NCI-H345 treated with DMSO at 0.1 percent for 48 hours (cell line): ENCODE measurements at regions not wholly inside any gene's neighbourhood (a gene's known extent, or its start where the extent isn't known, plus 50 kb on each side); places are given as distances from the start of the nearest gene placed in this dataset.
A peak's percentile ranks its signal among the peaks of the same experiment; 100 is the strongest.

Experiments used
- DNase-seq: peaks from one replicate; lab custom pipeline; 2025; ENCODE audit not compliant: unreplicated experiment; lab: John Stamatoyannopoulos, UW

DNA sequence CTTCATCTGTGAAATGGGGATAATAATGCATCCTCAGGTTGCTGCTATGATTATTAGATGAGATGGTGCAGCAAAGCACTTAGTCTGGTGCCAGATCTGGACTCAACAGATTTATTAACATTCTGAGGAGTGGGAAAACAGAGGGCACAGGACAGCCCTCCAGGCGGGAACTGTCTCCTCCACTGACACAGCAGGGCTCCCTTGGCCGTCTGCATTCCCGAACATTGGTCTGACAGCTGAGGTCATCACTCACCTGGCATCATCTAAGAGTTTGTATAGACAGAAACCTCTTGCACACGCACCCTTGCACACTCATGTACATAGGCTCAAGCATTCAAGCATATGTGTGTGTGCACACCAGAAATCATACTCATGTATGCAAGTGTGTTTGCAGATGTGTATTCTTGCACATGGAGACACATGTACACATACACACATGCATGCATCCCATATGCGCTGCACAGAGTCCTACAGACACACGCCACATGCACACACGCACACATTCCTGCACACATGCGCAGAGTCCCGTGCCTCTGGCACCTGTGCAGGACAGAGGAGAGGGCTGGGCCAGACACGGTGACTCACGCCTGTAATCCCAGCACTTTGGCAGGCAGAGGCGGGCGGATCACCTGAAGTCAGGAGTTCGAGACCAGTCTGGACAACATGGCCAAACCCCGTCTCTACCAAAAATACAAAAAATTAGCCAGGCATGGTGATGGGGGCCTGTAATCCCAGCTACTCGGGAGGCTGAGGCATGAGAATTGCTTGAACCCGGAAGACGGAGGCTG is 173.3 kb upstream of the GLI2 start:
- DNase-seq: no peak

DNA sequence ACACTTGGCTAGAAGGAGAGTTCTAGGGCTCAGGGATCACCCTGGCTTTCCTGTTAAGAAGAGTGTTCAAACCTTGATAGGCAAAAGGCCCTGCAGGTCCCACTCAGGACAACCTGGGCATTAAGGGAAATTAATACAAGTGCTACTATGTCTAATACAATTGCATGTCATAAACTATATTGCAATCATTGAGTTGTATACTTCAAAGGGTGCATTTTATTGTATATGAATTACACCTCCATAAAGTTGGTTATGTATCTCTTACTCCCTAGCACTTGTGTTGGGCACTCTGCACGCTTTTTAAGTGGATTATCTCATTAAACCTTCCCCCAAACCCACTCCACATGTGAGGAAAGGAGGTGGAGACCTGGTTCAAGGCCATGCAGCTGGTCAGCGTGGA is 172.1 kb upstream of the GLI2 start:
- DNase-seq: no peak

DNA sequence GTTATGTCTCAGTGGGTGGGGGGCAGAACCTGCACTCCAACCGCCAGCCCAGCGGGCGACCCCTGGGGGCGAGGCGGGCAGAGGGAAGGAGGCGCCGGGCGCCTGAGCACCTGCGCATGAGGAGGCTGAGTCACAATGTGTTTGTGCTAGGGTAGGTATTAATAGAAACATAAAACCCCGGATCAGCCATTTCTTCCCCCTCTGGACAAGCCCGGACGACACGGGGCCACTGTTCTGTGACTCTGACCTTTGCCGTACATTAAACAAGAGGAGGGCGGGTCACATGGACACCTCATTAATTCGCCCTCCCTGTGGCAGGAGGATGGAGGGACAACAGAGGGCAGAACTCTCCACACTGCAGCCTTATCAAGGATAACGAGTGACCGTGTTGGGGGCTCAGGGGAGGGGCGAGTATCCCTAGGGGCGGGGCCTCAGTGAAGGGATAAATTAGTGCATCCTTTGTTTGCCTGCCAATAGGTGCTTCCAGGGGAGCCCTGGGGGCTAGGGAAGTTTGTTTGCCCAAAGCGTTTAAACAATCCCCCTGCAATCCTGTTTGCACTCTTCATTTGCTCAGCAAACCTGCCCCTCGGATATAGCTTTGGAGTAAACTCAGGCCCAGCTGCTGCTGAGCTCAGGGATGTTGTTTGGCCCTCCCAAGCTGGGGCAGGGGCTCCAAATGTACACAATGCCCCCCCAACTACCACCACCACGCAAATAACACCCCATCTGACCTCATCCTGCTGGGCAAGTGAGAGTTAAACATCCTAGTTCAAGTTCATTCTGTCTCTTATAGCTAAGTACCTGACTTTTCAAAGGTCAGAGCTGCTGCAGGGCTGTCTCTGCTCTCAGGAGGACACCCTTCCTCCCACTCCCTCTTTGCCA is 171.2 kb upstream of the GLI2 start:
- peak; percentile 86 for DNase-seq

DNA sequence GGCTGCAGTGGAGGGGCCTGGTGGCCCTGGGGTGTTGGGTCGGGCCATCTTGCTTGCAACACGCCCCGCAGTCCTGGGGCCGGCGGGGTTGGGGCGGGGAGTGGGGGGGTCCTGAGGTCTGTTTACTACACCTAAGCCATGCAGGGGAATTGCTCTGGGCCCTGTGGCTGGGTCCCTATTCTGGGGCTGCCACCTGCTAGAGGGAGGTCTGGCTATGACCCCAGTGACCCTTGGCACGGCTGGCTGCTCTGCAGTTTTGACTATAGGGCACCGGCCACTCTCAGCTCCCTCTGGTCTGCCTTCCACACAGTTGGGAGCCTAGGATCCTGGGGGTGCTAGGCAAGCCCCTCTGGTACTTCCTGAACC is 170.6 kb upstream of the GLI2 start:
- DNase-seq: no peak

DNA sequence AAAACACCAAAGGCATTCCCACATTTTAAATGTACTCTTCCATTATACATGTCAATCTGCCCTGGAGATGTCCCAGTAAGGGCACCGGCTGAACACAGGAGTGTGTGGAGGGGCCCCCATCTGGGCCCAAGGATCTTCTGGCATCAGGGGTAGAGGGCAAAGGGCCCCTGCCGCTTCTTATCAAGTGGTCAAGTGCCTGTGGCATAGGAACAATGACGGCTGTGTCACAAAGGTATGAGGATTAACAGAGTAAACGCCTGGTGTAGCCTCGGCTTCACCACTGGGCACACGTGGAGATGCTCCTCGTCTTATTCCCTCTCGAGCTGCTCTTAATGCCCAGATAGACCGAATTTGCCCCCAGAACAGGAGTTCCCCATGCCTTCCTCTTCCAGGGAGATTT is 169.7 kb upstream of the GLI2 start:
- DNase-seq: no peak

DNA sequence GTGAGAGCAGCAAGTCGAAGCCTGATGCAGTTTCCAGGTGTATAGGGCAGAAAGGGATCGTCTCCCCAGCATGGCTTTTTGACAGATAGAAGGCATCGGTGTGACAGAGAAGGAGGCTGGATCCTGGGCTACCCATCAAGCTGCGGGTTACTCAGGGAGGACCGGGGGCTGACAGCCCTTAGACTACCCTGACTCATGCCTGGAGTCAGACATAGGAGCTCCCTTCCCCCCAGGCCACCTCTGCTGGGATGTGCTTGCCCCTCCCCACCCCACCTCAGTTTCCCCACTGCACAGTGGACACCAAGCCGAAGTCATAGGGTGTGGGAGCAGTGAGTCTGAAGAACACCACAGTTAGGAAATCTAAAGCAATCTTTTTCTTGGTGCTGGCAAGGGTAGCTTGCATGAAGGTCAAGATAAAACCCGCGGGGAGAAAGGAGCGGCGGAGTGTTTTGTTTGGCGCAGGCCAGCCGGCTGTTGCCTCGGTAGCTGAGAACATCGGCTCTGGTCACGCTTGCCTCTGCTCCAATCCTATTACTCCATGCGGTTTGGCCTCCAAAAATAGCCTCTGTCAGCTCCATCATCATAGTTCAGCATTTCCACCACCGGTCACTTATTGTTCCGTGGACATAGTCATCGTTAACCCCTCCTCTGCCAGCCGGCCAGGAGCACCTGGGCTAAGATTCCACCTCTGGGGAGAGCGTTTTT is 169.2 kb upstream of the GLI2 start:
- DNase-seq: no peak

DNA sequence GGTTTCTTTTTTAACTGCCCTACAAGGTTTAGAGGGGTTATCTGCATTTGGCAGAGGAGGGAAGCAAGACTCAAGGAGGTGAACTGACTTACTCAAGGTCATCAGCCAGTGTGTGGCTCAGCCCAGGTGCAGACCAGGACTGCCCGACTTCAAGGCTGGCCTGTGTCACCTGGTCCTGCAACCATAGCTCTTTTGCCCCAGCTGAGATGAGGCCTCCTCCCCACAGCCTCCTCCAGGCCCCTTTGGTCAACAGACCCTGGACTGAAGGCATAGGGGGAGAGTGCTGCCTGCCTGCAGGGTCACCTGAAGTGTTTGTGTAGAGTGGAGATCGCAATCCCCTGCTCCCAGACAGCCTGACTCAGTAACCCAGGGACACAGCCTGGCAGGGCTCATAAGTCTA is 168.5 kb upstream of the GLI2 start:
- DNase-seq: no peak

DNA sequence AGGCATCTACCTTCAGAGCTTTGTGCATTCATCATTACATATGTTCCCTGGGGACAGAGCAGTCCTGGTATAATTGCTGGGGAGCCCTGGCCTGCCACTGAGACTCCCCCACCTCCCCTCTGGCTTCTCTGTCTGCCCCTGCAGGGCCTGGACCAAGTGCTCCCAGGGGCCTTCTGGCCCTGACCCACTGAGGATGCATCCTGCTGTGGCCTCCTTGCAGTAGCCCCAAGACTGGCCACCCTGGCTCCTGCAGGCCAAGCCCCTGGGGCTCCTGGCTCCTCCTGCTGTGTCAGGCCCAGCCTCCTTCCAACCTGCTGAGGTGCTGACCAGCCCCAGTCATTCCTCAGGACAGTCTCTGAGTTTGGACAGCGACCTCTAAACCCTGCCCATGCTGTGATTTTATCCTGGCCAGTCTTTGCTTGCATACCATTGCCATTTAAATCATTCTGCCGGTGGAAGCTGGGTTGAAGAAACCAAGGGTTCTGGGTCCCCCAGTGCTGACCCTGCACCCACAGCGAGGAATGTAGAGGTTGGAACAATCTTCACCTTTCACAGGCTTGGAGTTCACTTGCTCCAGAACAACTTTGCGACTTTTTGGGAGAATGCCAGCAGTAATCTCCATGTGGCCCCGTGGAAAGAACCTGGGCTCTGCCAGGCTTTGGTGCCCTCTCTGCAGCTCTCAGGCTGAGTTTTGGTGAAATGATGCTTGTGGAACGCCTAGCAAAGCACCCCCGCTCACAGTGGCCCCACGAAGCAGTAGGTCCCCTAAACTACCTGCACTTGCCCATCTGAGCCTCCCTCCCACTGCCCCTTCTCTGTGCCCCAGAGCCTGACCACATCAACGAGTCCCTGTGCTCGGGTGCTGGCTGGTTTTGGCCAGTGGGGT is 167.3 kb upstream of the GLI2 start:
- DNase-seq: no peak

DNA sequence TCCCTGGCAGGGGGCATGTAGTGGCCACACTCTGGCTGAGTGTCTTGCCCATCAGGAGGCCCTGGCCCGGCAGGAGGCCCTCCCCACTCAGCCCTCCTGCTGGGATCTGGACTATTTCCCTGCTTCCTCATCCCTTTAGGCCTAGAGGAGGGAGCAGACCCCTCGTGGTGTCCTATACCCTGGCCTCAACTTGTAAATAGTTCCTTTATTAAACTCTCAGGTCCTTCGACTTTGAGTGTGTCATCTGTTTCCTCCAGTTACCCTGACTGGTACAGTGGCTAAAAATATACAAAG is 166.7 kb upstream of the GLI2 start:
- peak; percentile 20 for DNase-seq

DNA sequence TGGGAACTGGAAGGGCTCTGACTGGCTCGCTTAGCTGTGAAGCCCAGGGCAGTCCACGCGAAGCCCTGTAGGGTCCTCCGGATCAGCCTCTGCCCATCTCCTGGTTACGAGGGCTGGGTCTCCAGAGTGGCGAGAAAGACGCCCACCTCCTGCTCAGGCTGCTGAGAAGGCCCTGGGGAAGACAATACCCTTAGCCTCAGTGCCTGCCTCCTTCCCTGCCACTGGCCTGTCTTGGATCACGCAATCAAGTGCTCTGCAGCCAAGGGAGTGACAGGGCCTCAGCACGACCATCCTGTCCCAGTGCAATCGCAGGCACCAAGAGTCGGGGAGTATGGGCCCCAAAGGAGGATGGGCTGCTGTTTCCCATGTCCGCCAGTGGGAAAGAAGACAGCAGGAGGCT is 165.7 kb upstream of the GLI2 start:
- DNase-seq: no peak

DNA sequence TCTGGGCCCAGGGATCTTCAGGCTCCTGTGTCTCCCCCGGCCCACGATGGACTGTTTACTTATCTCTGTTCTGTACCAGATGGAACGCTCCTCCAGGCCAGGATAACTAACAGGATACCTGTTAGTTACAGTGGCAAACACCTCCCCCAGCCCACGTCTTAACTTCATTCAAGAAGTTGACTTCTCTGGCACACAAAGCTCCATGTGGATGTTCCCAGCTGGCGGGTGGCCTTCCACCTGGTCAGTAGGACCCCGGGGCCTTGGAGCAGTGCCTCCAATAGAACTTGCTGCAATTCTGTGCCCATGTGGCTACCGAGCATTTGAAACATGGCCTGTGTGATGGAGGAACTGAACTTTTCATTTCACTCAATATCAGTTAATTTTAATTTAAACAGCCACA is 165.1 kb upstream of the GLI2 start:
- no peak for DNase-seq

DNA sequence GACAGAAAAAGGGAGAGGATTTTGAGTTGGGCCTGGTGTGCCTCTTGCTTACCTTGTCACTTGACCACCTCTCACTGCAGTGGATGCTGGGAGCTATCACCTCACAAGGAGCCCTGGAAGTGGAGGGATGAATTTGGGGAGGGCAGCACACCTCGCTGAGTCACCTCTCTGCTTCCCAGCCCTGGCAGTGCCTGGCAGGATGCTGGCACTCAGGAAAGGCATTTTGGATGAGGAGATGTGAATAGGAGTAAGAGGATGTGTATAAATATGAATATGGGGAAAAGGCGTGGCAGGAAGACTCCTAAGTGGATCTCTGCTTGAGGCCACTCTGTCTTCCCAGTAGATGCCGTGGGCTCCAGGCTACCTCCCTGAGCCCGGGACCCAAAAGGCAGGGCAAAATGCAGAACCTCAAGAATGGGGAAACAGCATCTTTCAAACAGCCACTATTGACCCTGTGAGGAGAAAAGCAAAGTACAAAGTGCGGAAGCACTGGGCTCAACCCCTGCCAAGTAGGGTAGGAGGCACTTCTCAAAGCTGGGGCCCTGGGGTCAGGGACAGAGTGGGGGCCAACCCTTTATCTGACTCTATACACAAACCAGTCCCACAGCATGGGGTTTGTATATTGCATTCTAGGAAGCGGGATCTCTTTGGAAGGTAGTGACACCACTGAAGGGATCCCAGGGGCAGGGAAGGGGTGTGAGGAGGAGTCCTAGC is 164.5 kb upstream of the GLI2 start:
- DNase-seq: no peak

DNA sequence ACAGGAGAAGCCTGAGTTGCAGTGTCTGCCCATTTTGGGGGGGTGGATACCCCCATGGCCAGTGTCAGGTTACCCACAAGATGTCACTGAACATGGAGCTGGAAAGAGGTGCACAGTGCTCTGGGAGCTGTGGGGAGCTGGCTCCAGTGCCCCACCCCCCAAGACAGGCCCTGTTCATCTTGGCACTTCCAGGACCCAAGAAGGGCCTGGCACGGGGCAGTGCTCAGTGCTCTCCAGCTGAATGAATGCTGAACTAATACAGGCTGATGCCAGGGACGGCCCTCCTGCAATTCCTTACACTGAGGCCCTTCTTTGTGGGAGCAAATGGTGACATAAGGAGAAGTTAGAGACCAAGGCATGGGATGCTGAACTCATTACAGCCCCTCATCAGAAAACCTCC is 163.4 kb upstream of the GLI2 start:
- DNase-seq: no peak

DNA sequence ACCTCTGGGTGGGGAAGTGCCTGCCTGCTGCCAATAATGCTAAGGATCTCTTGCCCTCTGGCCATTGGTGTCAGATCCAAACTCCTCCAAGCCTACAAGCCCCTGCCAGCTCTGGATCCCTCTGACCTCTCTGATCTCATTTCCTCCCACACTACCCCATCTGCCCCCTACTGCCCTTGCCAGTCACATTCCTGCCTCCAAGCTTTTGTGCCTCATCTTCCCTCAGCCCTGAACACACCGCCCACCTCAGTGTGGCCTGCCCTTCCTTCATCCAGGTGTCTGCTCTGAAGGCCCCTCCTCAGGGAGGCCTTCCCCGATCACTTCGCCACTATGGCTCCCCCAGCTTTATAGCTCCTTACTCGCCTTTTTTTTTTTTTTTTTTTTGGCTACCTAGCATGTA is 161.0 kb upstream of the GLI2 start:
- no peak for DNase-seq

DNA sequence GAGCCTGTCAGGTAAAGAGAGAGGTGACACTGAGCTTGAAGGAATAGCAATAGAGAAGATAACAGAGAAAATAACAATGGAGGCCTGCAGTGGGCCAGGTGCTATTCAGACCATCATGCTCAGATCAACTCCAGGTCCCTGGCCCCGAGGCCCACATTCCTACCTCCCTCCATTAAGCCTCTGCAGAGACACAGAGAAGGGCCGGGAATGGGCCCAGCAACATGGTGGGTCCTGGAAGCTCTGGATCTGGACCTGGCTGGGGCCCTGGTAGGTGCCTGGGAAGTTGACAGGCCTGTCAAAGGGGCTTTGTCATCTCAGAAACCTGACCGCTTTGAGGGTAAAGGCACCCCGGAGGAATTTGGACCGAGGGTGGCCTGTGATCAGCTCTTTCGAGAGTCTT is 159.7 kb upstream of the GLI2 start:
- DNase-seq: no peak

DNA sequence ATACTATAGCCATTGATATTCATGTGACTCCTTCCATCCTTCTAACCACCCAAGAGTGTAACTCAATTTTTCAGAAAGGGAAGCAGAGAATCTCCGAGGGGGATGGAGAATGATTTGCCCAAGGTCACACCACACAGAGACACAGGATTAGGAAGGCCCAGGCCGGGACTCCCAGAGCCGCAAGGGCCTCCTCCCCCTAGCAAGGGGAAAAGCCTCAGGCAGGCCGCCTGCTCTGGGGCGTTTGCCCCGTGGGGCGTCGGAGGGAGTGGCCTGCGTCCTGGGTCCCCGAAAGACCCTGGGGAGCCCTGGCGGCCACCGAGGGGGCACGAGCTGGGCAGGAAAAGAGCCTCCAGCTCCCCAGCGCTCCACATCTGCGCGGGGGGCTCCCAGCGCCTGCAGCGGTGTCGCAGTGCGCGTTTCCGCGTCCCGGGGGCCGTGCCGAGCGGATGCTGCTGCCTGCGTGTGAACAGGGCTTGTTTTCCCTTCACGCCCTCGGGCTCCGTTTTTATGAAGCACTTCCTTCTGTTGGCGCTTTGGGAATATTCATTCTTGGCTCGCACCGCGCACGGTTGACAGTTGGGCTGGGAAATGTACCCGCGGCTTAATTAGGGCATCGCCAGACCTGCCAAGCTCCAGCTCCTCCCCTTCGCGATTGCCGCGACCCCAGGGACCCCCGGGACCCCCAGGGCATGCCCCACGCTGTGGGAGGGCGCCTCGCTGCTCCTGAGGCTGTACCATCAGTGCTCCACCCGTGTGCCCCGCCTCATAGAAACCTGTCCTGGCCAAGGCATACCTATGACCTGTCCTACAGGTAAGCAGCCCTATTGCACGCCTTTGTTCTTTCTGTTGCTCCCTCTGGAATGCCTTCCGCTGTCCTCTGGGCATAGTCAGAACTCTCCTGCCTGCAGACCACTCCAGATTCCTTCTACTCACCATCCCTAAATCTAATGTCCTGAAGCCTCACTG is 158.9 kb upstream of the GLI2 start:
- DNase-seq: no peak

DNA sequence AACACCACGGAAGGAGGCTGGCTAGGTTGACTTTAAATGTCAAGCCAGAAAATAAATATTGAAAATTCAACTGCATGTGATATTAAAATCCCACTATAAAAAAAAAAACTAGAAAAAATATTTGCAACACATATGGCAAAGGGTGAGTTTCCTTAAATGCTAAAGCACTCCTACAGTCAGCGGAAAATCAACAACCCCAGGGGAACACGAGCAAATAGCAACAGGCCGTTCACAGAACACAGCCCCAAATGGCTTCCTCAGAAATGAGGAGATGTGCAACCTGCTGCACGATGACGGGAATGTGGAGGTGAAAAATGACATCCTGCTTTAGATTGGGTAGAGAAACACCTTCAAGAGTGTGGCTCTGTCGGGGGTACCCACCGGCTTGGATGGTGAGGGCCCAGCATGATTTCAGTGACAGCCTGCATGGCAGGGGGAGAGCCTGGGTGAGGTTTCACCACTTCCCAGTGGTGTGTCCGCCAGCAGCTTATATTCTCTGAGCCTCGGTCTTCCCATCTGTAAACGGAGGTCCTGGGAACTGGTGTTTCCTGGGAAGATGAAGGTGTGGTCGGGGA is 157.9 kb upstream of the GLI2 start:
- no peak for DNase-seq

DNA sequence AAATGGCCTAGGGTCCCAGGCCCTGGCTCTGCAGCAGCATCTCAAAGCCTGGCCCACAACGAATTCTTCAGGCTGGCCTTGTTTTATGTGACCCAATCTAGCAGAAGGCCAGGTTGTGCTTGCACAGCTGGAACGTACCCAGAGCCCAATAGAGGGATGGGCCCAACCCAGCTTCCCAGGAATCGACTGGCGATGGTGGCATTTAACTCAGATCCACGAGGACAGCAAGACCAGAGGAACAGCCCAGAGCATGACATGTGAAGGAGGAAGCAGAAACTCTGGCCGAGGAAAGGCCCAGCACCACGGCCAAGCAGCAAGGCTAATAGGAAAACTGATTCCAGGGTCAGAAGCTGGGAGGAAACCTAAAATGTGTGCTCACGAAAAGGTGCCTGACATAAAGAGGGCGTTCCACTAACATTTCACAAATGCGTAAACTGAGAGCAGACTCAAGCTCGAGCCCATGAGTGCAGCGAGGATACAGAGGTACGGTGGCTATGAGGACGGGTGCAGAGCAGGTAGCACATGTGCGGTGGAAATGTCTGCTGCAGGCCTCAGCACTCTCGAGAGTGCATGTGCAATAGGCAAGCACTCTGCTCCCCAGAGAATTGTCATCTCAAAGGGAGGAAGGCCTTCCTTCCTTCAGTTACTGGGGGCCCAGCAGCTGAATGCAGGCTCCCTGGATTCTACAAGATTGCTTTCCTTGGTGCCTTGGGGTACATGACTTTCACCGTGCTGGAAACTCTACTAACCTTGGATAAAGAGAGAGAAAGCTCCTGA is 156.9 kb upstream of the GLI2 start:
- no peak for DNase-seq
